GM12891 (cell line): ENCODE measurements at regions not wholly inside any gene's neighbourhood (a gene's known extent, or its start where the extent isn't known, plus 50 kb on each side); places are given as distances from the start of the nearest gene placed in this dataset.

Experiments
- PAX5 ChIP-seq: IDR thresholded peaks from 2 replicates; pipeline ENCODE4 v1.6.1; 2011; ENCODE audit warnings: low read length, moderate library complexity, mild to moderate bottlenecking; ENCODE audit not compliant: insufficient read depth, severe bottlenecking
- POLR2A ChIP-seq: IDR thresholded peaks from 2 replicates; pipeline ENCODE4 v1.6.1; 2011; ENCODE audit warnings: low read depth, low read length, control low read depth
- POLR2AphosphoS5 ChIP-seq: IDR thresholded peaks from 2 replicates; pipeline ENCODE4 v1.6.1; 2011; ENCODE audit warnings: low read depth, low read length, control low read depth
- SPI1 ChIP-seq: IDR thresholded peaks from 2 replicates; pipeline ENCODE4 v1.6.1; 2011; ENCODE audit warnings: low read depth, low read length, control low read depth
- TAF1 ChIP-seq: IDR thresholded peaks from 2 replicates; pipeline ENCODE4 v1.6.1; 2011; ENCODE audit warnings: low read depth, low read length, control low read depth

- no peak for TF ChIP-seq POLR2A
- TF ChIP-seq POLR2AphosphoS5, result no peak
- no peak for TF ChIP-seq TAF1
- TF ChIP-seq SPI1, result no peak
- no peak for TF ChIP-seq PAX5
These were observed 158.3 kb upstream of the PPP2R2D start for GRCh38 chr10:131742500-131742951.
